Fibroblast of peridontal ligament (primary cell): ENCODE measurements at regions not wholly inside any gene's neighbourhood (a gene's known extent, or its start where the extent isn't known, plus 50 kb on each side); places are given as distances from the start of the nearest gene placed in this dataset.
"Not testable (repeated sequence)": the region's sequence is repeated elsewhere in the genome, so short reads cannot be mapped to it uniquely, and the experiment has no call there.

Source experiments
- DNase-seq: peaks from one replicate; pipeline ENCODE4 v3.0.0-alpha.2; 2010; ENCODE audit errors: extremely low read depth

DNA sequence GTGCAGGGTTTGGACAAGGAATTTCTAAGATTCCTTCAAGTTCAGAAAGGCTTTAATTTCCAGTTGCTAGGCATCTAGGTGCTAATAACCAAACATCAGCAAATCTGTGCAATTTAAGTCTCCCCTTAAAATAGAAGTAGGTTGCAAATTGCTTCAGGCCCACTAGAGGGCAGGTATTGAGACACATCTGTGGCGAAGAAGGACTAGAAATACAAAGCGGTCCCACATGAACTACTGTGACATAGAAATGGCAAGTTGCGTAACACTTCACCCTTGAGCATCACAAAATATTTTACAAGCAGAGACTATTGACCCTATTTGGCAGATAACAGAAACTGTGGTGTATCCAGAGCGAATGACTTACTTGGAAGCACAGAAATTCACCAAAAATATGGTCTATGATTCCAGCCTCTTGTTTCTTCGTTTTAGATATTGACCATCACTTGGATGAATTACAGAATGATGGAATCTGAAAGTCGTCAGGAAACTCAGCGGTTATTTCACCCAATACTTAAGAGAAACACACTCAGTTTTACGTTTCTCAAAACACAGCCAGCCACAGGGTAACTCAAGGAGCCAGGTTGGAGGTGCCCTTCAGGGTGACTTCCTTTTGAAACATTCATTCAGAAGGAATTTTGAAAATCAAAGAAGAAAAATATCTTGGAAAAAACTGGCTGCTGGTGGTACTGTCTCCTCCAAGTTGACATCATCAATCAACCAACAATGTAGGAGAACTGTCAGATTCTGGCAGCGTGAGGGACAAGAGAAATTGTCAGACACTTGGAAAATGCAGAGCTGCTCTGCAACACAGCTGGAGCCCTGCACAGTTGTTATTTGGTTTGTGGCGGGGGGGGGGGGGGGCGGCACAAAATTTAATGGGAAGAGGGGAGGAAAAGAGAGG is 256.3 kb upstream of the MINDY3 start:
- DNase-seq: peak; percentile 1

GRCh38 chr10:16117305-16117695 is 257.0 kb upstream of the MINDY3 start:
- no peak for DNase-seq

DNA sequence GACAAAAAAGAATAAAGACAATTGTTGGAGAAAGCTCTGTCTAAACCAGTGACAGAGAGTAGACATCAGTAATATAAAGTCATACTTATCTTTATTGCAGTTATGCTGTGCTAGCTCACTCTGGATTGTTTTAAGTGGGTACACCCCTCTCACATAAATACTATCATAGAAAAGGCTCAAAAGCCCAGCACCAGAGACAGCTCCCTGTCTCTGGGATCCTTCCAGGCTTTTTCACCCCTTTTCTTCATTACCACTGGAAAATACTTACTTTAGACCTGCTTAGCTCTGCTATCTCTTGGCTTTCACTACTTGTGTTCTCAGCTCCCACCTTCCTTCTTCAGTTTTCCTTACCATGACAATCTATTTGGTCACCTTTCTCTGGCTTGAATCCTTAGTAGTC is 259.1 kb upstream of the MINDY3 start:
- DNase-seq: no peak

DNA sequence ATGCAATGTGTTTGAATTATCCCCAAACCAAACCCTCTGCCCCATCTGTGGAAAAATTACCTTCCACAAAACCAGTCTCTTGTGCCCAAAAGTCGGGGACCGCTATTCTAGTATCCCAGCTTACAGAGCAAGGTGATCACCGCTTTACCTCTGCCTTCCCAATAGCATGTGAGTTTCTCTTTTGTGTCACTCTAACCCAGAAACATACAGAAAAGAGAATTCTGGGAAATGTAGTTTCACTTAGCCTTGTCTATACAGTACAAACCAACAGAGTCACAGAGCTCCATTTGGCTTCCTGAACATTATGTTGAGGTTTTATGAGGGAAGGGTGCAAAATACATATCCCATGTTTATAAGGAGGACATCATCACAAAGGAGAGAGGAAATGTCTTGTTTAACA is 260.3 kb upstream of the MINDY3 start:
- no peak for DNase-seq

- no peak for DNase-seq
Measured at GRCh38 chr10:16141499-16141898, 281.2 kb upstream of the MINDY3 start.

DNA sequence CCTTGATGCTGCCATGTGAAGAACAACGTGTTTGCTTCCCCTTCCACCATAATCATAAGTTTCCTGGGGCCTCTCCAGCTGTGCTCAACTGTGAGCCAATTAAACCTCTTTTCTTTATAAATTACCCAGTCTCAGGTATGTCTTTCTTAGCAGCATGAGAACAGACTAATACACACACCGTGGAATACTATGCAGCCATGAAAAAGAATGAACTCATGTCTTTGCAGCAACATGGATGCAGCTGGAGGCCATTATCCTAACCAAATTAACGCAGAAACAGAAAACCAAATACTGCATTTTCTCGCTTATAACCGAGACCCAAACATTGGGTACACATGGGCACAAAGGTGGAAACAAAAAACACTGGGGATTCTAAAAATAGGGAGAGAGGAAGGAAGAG is 286.7 kb upstream of the MINDY3 start:
- no peak for DNase-seq

DNA sequence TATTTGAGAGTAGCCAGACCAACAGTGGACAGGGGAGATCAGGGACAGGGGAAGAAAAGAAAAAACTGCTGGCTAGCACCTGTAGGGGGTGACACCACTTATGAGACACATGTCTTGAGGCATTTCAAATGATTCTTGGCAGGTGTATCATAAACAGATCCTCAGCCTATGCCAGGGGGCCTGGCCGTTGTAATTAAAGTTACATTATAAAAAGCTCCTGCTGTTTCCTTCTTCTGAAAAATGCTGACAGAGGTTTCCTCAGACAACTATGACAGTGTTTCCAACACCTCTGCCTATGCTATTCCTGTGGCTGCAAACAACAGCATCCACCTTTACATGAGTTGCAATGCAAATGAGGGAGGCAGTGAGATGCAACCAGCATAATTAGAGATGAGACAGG is 281.0 kb upstream of the PTER start:
- no peak for DNase-seq

DNA sequence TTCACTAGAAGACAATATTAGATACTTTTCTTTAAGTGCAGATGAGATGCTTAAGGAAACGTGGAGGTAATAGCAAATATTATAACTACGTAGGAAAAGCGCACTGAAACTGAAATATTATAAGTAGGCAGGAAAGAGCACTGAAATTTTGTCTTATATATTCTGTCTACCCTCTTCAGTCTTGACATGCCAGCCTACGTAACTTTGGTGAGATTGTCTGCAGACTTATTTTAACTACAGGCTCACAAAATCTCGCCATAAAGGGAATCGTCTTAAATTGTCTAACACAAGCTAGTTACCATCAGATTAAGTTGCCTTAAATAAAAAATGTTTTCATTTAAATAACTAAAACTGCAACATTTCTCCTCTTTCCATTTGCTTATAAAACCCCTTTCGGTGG is 280.1 kb upstream of the PTER start:
- DNase-seq: no peak

GRCh38 chr10:16165067-16165466 is 271.7 kb upstream of the PTER start:
- DNase-seq: not testable (repeated sequence)

DNA sequence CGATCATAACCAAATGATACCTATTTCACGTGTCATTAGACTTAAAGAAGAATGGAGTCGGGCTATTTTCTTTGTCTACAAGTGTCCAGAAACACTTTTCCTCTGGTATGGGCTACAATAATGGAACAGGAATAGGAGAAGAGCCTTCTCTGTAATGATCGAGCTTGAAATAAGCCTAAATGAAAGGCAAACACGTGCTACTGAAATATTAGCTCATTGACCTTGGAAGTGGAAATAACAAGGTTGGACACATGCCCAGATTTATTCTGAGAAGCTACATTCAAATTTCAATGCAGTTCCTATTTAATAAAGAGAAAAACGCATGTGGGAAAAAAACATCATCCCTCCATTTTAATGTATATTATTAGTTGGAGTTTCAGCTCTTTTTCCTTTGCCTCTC is 254.7 kb upstream of the PTER start:
- DNase-seq: no peak

DNA sequence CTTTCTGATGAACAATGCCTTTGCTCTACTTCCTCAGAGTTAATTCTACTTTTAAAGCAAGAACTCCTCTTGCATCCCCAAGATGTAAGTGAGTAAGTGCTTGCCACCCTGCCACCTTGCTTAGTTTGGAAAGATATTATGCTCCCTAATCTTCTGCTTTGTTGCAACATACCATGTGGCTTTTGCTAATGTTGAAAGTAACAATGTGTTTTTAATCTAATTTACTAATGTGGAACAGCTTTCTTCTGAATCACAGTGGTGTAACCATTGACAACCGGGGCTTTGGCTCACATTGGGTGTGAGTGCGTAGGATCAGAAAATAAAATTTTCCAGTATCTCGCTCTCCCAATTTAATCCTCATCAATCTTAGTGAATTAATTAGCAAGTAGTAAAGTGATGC is 254.1 kb upstream of the PTER start:
- peak; percentile 1 for DNase-seq

DNA sequence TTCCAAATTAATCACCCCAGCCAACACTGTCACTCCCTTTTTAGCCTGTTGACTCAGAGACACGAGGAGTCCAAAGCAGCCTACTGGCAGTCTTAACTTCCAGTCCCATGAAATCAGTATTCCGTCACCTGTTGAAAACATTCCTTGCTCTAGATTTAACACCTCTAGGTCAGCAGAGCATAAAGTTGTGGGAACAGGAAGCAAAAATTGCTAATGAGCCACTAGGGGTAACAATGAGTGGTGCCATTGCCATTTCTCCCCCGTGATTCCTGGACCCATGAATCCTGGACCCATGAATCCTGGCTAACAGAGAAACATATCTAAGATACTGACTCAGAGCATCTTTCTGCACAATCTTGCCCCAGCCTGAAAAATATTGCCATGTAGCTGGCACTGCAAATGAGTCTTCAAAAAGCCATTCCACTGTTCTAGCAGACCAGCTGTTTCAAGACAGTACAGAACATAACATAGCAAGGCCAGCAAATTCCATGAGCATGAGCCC is 252.7 kb upstream of the PTER start:
- DNase-seq: no peak

GRCh38 chr10:16184906-16185305 is 251.9 kb upstream of the PTER start:
- no peak for DNase-seq

- DNase-seq: no peak
Measured at GRCh38 chr10:16186564-16186963, 250.2 kb upstream of the PTER start.

- no peak for DNase-seq
Measured at GRCh38 chr10:16187161-16187560, 249.6 kb upstream of the PTER start.

GRCh38 chr10:16192337-16192736 is 244.5 kb upstream of the PTER start:
- DNase-seq: no peak

DNA sequence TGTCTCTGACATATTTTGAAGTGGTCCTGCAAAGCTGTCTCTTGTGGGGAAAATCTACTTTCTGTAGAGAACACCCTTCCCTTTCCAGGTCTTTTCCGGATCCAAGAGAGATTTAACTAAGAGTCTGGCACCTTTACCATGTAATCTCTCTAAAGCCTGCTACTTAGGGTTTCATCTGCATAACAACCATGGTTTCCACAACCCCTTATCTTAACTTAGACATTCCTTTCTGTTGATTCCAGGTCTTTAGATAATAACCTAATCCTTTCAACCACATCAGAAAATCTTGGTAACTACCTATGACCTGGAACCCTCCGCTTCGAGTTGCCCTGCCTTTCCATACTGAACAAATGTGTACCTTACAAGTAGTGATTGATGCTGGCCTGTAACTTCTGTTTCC is 243.6 kb upstream of the PTER start:
- DNase-seq: no peak

DNA sequence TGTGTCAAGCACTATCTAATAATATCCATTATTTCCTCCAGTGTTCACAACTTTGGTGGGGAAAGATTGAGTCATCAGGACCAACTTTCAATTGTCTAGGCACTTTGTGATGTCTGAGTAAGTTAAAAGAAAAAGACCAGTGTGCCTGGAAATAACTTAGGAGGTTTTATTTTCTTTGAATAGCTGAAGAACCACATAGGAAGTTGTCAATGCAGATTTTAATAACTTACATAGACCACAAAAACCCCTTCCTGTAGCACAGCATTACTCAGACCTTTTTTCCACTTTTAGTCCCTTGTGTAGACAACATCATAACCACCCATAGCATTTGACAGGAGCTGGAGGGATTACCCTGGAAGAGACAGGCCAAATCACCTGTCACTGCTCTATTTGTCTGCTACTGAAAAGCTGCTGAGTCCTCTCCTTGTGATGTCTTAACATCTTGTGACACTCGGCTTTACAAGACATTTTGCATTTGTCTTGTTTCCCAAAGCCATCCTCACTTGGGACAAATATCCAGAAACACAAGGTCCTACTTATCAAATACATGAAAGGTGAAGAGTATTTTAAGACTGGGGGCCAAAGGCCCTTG is 241.5 kb upstream of the PTER start:
- no peak for DNase-seq

GRCh38 chr10:16195894-16196293 is 240.9 kb upstream of the PTER start:
- no peak for DNase-seq

- no peak for DNase-seq
Measured at GRCh38 chr10:16199216-16199615, 237.6 kb upstream of the PTER start.

GRCh38 chr10:16223618-16224017 is 213.2 kb upstream of the PTER start:
- not testable (repeated sequence) for DNase-seq

DNA sequence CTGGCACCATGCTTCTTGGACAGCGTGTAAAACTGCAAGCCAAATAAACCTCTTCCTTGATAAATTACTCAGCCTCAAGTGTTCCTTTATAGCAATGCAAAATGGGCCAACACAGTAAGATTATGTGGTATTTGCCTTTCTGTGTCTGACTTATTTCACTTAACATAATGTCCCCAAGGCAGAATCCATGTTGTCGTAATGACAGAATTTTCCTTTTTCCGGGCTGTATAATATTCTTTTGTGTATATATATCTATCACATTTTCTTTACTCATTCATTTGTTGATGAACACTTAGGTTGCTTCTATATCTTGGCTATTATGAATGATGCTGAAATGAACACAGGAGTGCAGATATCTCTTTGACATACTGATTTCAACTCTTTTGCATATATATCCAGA is 209.1 kb upstream of the PTER start:
- no peak for DNase-seq

- no peak for DNase-seq
Measured at GRCh38 chr10:16231176-16231575, 205.6 kb upstream of the PTER start.
